ENCODE measurements at regions not wholly inside any gene's neighbourhood (a gene's known extent, or its start where the extent isn't known, plus 50 kb on each side); places are given as distances from the start of the nearest gene placed in this dataset.

DNA sequence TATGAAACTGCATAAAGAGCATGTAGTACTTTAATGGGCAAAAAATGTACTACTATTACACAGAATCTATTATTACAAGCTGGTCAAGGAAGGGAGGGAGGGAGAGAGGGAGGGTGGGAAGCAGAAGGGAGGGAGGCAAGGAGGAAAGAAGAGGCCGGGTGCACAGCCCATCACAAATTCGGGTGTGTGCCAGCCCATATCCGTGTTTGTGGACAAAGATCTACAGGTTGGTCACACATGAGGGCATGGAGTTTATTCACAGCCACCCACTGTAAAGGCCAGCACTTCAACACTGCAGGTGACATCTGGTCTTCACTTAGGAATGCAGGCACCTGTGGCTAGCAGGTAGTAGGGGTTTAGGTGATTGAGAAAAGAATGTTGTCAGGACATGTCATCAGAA is 352.5 kb upstream of the NBEA start:
- H3K27ac ChIP-seq, result no peak overlapping the region
- no peak for TF ChIP-seq ZFX (IDR thresholded peaks at IDR 0.05; ENCODE audit: borderline replicate concordance)
- no peak for TF ChIP-seq CTCF (IDR thresholded peaks at IDR 0.05)

DNA sequence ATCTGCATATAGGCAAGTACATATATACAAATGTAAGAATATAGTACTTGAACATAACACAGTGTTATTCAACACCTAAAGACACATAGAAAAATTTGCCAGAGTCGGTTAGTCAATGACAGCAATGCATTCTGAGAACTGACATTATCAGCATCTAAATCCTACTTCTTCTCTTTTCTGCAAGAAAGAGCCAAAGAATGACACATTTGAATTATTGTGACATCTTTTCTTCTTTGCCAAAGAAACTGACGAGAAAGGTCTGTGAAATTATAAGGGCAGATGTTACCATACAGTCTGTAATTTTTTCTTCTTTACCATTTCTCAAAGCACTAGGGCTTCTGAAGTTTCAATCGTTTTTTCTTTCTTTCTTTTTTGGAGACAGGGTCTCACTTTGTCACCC is 350.9 kb upstream of the NBEA start:
- TF ChIP-seq ZFX (IDR thresholded peaks at IDR 0.05; ENCODE audit: borderline replicate concordance) (no peak), CTCF (IDR thresholded peaks at IDR 0.05) (no peak)

GRCh38 chr13:34591900-34592529 is 350.1 kb upstream of the NBEA start:
- no peak overlapping the region for H3K27ac ChIP-seq
- TF ChIP-seq ZFX (IDR thresholded peaks at IDR 0.05; ENCODE audit: borderline replicate concordance) (no peak), CTCF (IDR thresholded peaks at IDR 0.05) (no peak)

More for the DNA sequence above, 350.9 kb upstream of the NBEA start:
- no peak overlapping the region for H3K27ac ChIP-seq

GRCh38 chr13:34593658-34594057 is 348.4 kb upstream of the NBEA start:
- TF ChIP-seq ZFX (IDR thresholded peaks at IDR 0.05; ENCODE audit: borderline replicate concordance) (no peak), CTCF (IDR thresholded peaks at IDR 0.05) (no peak)

GRCh38 chr13:34594507-34594906 is 347.6 kb upstream of the NBEA start:
- no peak overlapping the region for H3K27ac ChIP-seq
- TF ChIP-seq CTCF (IDR thresholded peaks at IDR 0.05) (no peak), ZFX (IDR thresholded peaks at IDR 0.05; ENCODE audit: borderline replicate concordance) (no peak)

More at GRCh38 chr13:34593658-34594057, 348.4 kb upstream of the NBEA start:
- no peak overlapping the region for H3K27ac ChIP-seq

DNA sequence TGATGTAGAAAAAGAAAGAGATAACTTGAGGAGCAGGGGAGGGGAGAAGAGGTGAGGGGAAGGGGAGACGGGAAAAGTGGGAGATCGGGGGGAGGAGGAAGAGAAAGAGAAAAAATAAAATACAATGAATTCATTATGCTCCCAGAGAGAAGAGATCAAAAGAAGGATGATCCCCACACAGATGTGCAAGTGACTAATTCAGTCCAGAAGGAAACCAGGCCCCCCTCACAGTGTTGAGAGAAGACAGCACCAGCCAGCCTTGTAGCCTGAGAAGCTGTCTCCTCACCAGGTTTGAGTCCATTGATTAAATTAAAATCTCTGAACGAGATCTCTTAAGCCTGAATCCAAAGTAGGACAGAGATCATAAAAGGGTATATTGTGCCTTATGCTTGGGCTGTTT is 333.7 kb upstream of the NBEA start:
- TF ChIP-seq ZFX (IDR thresholded peaks at IDR 0.05; ENCODE audit: borderline replicate concordance) (no peak), CTCF (IDR thresholded peaks at IDR 0.05) (no peak)
- no peak overlapping the region for H3K27ac ChIP-seq

DNA sequence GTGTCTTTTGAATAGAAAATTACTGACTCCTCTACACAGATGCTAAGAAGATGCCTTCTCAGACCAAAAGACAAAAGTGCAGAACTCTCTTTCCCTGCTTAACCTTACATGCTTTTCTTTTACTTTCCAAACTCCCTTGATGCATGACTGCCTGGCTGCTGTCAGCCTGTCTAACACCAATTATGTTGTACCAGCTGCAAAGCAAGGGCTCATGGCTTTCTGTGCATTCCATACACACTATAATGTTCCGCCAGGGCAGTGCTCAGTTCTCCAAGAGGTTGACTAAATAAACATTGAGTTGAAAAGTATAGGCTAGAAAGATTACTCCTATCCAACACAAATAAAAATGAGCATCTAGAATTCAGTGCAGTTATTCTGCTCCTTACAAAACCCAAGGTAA is 330.4 kb upstream of the NBEA start:
- TF ChIP-seq CTCF (IDR thresholded peaks at IDR 0.05) (no peak), ZFX (IDR thresholded peaks at IDR 0.05; ENCODE audit: borderline replicate concordance) (no peak)
- H3K27ac ChIP-seq, result no peak overlapping the region

Measured in 22Rv1 (cell line).